BJ (cell line): ENCODE measurements at regions not wholly inside any gene's neighbourhood (a gene's known extent, or its start where the extent isn't known, plus 50 kb on each side); places are given as distances from the start of the nearest gene placed in this dataset.

Source experiments
- CTCF ChIA-PET: fragments of 350-600 bp; formaldehyde crosslinking; extraction: SDS; loops from one replicate; lab custom pipeline; 2021; ENCODE audit warnings: antibody characterized with exemption, inconsistent platforms; lab: Yijun Ruan, JAX
- POLR2A ChIA-PET: fragments of 300-600 bp; sonication (Branson Sonifier 250); formaldehyde crosslinking; extraction: SDS; loops from one replicate; lab custom pipeline; 2021; ENCODE audit warnings: antibody characterized with exemption; lab: Charles Lee
- DNase-seq: peaks from one replicate; pipeline ENCODE4 v3.0.0-alpha.2; 2011; ENCODE audit warnings: low read depth
- H3K27me3 ChIP-seq: 2 replicates; pipeline ENCODE4 v1.6.0; 2011; ENCODE audit warnings: low read length; ENCODE audit not compliant: control insufficient read depth, insufficient read depth
- H3K36me3 ChIP-seq: 2 replicates; pipeline ENCODE4 v1.5.1; 2011; ENCODE audit warnings: low read length; ENCODE audit not compliant: control insufficient read depth, insufficient read depth
- H3K4me3 ChIP-seq: 2 replicates; pipeline ENCODE4 v1.5.1; 2011; ENCODE audit warnings: low read depth, mild to moderate bottlenecking, control low read depth, low read length
- CTCF ChIP-seq: IDR thresholded peaks from 2 replicates; pipeline ENCODE4 v1.5.1; 2011; ENCODE audit warnings: low read depth, mild to moderate bottlenecking, control low read depth, inconsistent platforms, low read length, moderate library complexity; ENCODE audit not compliant: insufficient read depth

DNA sequence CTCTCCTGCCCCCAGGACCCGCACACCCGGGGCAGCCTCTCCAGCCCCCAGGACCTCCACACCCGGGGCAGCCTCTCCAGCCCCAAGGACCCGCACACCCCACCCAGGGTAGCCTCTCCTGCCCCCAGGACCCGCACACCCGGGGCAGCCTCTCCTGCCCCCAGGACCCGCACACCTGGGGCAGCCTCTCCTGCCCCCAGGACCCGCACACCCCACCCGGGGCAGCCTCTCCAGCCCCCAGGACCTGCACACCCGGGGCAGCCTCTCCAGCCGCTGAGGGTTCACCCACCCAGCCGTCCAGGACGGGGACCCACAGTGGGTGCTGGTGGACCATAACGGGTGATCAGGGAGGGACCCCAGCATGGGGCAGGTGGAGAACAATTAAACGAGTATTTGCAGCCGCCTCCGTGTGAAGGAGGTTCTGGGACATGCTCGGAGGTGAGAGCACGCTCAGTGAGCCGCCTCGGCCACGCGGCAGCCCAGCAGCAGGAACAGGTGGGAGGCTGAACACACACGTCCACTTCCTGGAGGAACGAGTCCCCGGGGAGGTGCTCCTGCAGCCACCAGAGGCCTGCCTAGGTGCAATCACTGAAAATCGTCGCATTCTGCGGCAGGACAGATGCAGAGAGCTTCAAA, 107.9 kb downstream of the PDGFA start:
- TF ChIP-seq CTCF = no peak
- H3K27me3 ChIP-seq = peaks cover 1% of the 10 kb centered on the region; the same call in 1 of the 2 replicates
- H3K36me3 ChIP-seq = no peaks in the 10 kb centered on the region
- ChIA-PET CTCF (no interaction called here), POLR2A (no interaction called here)
- no peak for DNase-seq
- H3K4me3 ChIP-seq = no peak overlapping the region

DNA sequence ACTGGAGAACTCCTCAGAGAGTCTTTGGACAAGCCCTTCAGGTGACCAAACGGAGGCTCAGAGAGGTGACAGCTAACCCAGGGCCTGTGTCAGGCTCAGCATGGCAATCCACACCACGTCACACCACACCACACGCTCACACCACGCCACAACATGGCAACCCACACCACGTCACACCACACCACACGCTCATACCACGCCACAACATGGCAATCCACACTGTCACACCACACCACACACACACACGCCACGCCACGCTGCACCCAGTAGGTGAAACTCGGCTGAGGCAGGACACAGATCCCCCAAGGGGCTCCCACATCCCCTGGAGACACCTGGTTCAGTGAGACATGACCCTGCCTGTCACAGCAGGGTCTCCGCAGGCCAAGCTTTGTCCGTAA, 107.3 kb downstream of the PDGFA start:
- ChIA-PET POLR2A (no interaction called here), CTCF (no interaction called here)
- no peak for DNase-seq
- no peaks in the 10 kb centered on the region; the same call in 1 of the 2 replicates for H3K27me3 ChIP-seq
- H3K4me3 ChIP-seq = no peak overlapping the region
- TF ChIP-seq CTCF = no peak
- no peaks in the 10 kb centered on the region for H3K36me3 ChIP-seq

DNA sequence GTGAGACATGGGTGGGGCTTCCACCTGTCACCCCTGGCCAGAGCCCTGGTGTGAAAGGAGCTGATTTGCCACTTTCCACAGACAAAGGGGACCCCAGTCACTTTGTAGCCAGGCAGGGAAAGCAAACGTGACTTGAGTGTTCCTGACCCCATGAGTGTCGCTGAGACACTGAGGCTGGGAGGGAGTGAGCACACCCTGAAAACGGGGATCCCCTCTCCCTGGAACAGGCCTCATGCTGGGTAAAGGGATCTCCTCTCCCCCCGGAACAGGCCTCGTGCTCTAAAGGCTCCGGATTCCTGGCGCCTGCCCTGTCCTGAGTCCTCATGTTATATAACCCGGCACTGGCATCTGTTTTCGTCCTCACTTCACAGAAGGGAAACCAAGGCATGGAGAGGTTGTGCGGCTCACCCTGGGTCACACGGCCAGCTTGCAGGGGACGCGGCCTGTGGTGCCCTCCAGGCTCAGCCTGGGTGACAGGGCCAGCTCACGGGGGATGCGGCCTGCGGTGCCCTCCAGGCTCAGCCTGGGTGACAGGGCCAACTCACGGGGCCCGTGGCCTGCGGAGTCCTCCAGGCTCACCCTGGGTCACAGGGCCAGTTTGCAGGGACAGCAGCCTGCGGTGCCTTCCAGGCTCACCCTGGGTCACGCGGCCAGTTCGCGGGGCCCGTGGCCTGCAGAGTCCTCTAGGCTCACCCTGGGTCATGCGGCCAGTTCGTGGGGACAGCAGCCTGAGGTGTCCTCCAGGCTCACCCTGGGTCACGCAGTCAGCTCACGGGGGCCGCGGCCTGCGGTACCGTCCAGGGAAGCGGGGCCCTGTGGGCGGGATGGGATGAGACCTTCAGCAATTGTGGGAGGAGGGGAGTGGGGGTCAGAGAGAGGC, 104.7 kb downstream of the PDGFA start:
- Histone ChIP-seq H3K4me3 (no peak overlapping the region), H3K36me3 (no peaks in the 10 kb centered on the region), H3K27me3 (no peaks in the 10 kb centered on the region)
- TF ChIP-seq CTCF = no peak
- ChIA-PET POLR2A (no interaction called here), CTCF (interaction anchor here (0.6 kb wide), 1 partner anchor 70 kb away, joined by 3 read pairs; no protein-coding TSS in a partner anchor)
- no peak for DNase-seq

- Histone ChIP-seq H3K4me3 (no peak overlapping the region), H3K27me3 (no peaks in the 10 kb centered on the region), H3K36me3 (no peaks in the 10 kb centered on the region)
- DNase-seq = no peak
- ChIA-PET CTCF (no interaction called here), POLR2A (no interaction called here)
- no peak for TF ChIP-seq CTCF
These were observed 103.8 kb downstream of the PDGFA start for GRCh38 chr7:415646-416525.
